ENCODE measurements at regions not wholly inside any gene's neighbourhood (a gene's known extent, or its start where the extent isn't known, plus 50 kb on each side); places are given as distances from the start of the nearest gene placed in this dataset.

GRCh38 chr2:239828192-239828972 is 196.8 kb downstream of the NDUFA10 start:
- H3K9me3 ChIP-seq = no peaks in the 10 kb centered on the region
- 50 to 64% methylated on average over 18 to 20 of the region's 20 CpGs for WGBS, 2 donors
- FAIRE-seq = no peak
- TF ChIP-seq CTCF (IDR thresholded peaks at IDR 0.05) = no peak
- intact Hi-C loops (cut with DNase I) = no loop called here
- no peak for ATAC-seq
- H3K36me3 ChIP-seq = no peaks in the 10 kb centered on the region
- no peaks in the 10 kb centered on the region for H3K4me1 ChIP-seq
- DNase-seq = peak in 1 of 6 donors; percentile 3
- H3K4me3 ChIP-seq = no peak overlapping the region
- H3K27me3 ChIP-seq = no peaks in the 10 kb centered on the region
- no peak overlapping the region for H3K27ac ChIP-seq

GRCh38 chr2:239827523-239827890 is 197.6 kb downstream of the NDUFA10 start:
- Histone ChIP-seq H3K36me3 (no peaks in the 10 kb centered on the region), H3K4me3 (no peak overlapping the region), H3K9me3 (no peaks in the 10 kb centered on the region), H3K27ac (no peak overlapping the region), H3K27me3 (no peaks in the 10 kb centered on the region), H3K4me1 (no peaks in the 10 kb centered on the region)
- peak in 1 of 6 donors; percentile 2 for DNase-seq
- no peak for FAIRE-seq
- 66 to 79% methylated on average over 11 of the region's 11 CpGs for WGBS, 2 donors
- ATAC-seq = no peak
- TF ChIP-seq CTCF (IDR thresholded peaks at IDR 0.05) = no peak
- intact Hi-C loops (cut with DNase I) = no loop called here

- ATAC-seq (no peak), DNase-seq (peak in 2 of 6 donors; percentile 5 to 44), FAIRE-seq (no peak)
- WGBS, 2 donors = 63 to 77% methylated on average over 21 of the region's 21 CpGs
- Histone ChIP-seq H3K27ac (no peak overlapping the region), H3K9me3 (no peaks in the 10 kb centered on the region), H3K4me1 (no peaks in the 10 kb centered on the region), H3K27me3 (no peaks in the 10 kb centered on the region), H3K36me3 (no peaks in the 10 kb centered on the region), H3K4me3 (no peak overlapping the region)
- intact Hi-C loops (cut with DNase I) = no loop called here
- no peak for TF ChIP-seq CTCF (IDR thresholded peaks at IDR 0.05)
These were observed 198.2 kb downstream of the NDUFA10 start for GRCh38 chr2:239826786-239827522.

- Histone ChIP-seq H3K9me3 (no peaks in the 10 kb centered on the region), H3K36me3 (no peaks in the 10 kb centered on the region), H3K4me3 (no peak overlapping the region), H3K4me1 (no peaks in the 10 kb centered on the region), H3K27me3 (no peaks in the 10 kb centered on the region), H3K27ac (no peak overlapping the region)
- DNase-seq (peak in 1 of 6 donors; percentile 0), FAIRE-seq (no peak), ATAC-seq (no peak)
- 90 to 91% methylated on average over 13 of the region's 13 CpGs for WGBS, 2 donors
- no peak for TF ChIP-seq CTCF (IDR thresholded peaks at IDR 0.05)
- intact Hi-C loops (cut with DNase I) = no loop called here
These were observed 198.8 kb downstream of the NDUFA10 start for GRCh38 chr2:239826376-239826775.

GRCh38 chr2:239825705-239825979 is 199.5 kb downstream of the NDUFA10 start:
- ATAC-seq (no peak), FAIRE-seq (no peak), DNase-seq (peak in 3 of 6 donors; percentile 1 to 14 (median 2))
- WGBS, 2 donors = 60% methylated on average over 5 of the region's 5 CpGs
- H3K9me3 ChIP-seq = no peaks in the 10 kb centered on the region
- H3K36me3 ChIP-seq = no peaks in the 10 kb centered on the region
- H3K27ac ChIP-seq = no peak overlapping the region
- no peak overlapping the region for H3K4me3 ChIP-seq
- no peaks in the 10 kb centered on the region for H3K4me1 ChIP-seq
- no peaks in the 10 kb centered on the region for H3K27me3 ChIP-seq
- intact Hi-C loops (cut with DNase I) = no loop called here
- no peak for TF ChIP-seq CTCF (IDR thresholded peaks at IDR 0.05)

Data from pancreas (tissue), 10 donors.